ENCODE measurements at regions not wholly inside any gene's neighbourhood (a gene's known extent, or its start where the extent isn't known, plus 50 kb on each side); places are given as distances from the start of the nearest gene placed in this dataset.

DNA sequence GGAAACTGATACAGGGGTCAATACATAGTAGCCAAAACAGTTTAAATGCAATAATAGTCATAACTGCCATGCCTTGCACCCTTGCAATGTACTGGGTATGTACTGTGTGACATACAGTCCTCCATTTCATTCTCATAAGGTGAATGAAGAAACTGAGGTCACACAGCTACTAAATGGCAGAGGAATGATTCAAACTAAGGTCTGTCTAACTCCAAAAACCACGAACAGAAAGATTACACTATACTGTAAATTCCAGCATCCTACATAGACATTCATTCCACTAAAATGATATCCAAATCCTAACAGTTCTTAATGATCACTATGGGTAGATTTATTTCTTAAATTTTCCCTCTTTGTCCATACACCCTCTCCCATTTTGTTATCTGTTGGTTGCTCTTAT is 238.1 kb upstream of the SERP2 start:
- Histone ChIP-seq H3K56ac (replicated peaks; ENCODE audit: insufficient read length, low read depth, low read length) (no peak overlapping the region), H4K91ac (replicated peaks; ENCODE audit: insufficient read length, low read length) (no peak overlapping the region), H2BK120ac (replicated peaks; ENCODE audit: low read depth, low read length) (no peak overlapping the region), H3K36me3 (ENCODE audit: control insufficient read depth in 2 of 4, insufficient read depth in 4 of 4, low read length in 3 of 4) (no peaks in the 10 kb centered on the region), H3K4me3 (ENCODE audit: extremely low read depth in 1 of 4, insufficient read depth in 2 of 4, low read depth in 3 of 4, low read length in 4 of 4) (no peak overlapping the region), H3K79me1 (ENCODE audit: low read depth, low read length) (no peaks in the 10 kb centered on the region), H3K23ac (ENCODE audit: insufficient read length) (no peak overlapping the region), H3K27me3 (replicated peaks in 1 of 4; ENCODE audit: control insufficient read depth in 3 of 4, extremely low read depth in 1 of 4, insufficient read depth in 3 of 4, low read length in 3 of 4) (no peaks in the 10 kb centered on the region), H2BK15ac (ENCODE audit: low read length) (no peak overlapping the region), H3K4me1 (replicated peaks in 1 of 4; ENCODE audit: control insufficient read depth in 3 of 4, insufficient read depth in 4 of 4, low read length in 3 of 4) (peaks cover 0 to under 1% (median 0%) of the 10 kb centered on the region in 4 experiments; a peak in 2 of 7 replicates), H3K14ac (ENCODE audit: insufficient read length) (no peak overlapping the region), H3K18ac (ENCODE audit: extremely low read depth, low read length) (no peak overlapping the region), H2BK20ac (ENCODE audit: low read length) (no peak overlapping the region), H4K8ac (ENCODE audit: extremely low read depth, insufficient read depth, low read length) (no peak overlapping the region), H2AK5ac (ENCODE audit: low read depth, low read length) (no peak overlapping the region), H2AFZ (ENCODE audit: low read length) (no peak overlapping the region), H4K5ac (ENCODE audit: insufficient read length, low read depth, low read length) (no peak overlapping the region), H4K20me1 (replicated peaks in 1 of 2; ENCODE audit: control insufficient read depth in 1 of 2, insufficient read depth in 2 of 2, low read length in 2 of 2) (no peaks in the 10 kb centered on the region), H3K23me2 (ENCODE audit: low read depth, low read length) (no peaks in the 10 kb centered on the region), H3K4ac (replicated peaks; ENCODE audit: insufficient read length, low read depth, low read length) (no peak overlapping the region), H3K27ac (ENCODE audit: low read depth, low read length) (no peak overlapping the region), H3K4me2 (ENCODE audit: insufficient read depth in 1 of 2, low read depth in 2 of 2, low read length in 2 of 2) (no peak overlapping the region), H3K9me3 (ENCODE audit: insufficient read depth in 2 of 2, low read depth in 1 of 2, low read length in 1 of 2) (no peaks in the 10 kb centered on the region), H3K9ac (replicated peaks in 1 of 4; ENCODE audit: extremely low read depth in 1 of 4, low read depth in 3 of 4, low read length in 3 of 4) (no peak overlapping the region), H3K79me2 (ENCODE audit: control insufficient read depth in 1 of 2, insufficient read depth in 2 of 2, low read length in 2 of 2) (no peaks in the 10 kb centered on the region), H2BK12ac (ENCODE audit: low read depth, low read length) (no peak overlapping the region), H2BK5ac (ENCODE audit: low read depth, low read length) (no peak overlapping the region)
- WGBS, 2 experiments (ENCODE audit: extremely low coverage in 1 of 2, insufficient coverage in 1 of 2, insufficient read length in 1 of 2, insufficient replicate concordance in 2 of 2, low coverage in 1 of 2, low lambda C conversion rate in 2 of 2, missing lambda C conversion rate in 1 of 2) = 86% methylated on average over 1 of the region's 1 CpG; no CpG with 5 or more reads in 1 of the 2 experiments
- POLR2A ChIA-PET (ENCODE audit: partially characterized antibody) = no interaction called here
- DNase-seq (ENCODE audit: low read depth in 1 of 2, low spot score in 2 of 2) (no peak), FAIRE-seq (no peak)
- CTCF ChIA-PET (ENCODE audit: partially characterized antibody) = interaction anchor here (1.0 kb wide), 1 partner anchor 228 kb away, joined by 3 read pairs; no protein-coding TSS in a partner anchor
- TF ChIP-seq ASH2L (IDR thresholded peaks at IDR 0.05; ENCODE audit: low read length) (no peak), KDM1A (IDR thresholded peaks at IDR 0.05; ENCODE audit: borderline replicate concordance, low read length) (no peak), TEAD4 (IDR thresholded peaks at IDR 0.05; ENCODE audit: low read depth, low read length) (no peak)
